Lung (tissue), 11 donors: ENCODE measurements at regions not wholly inside any gene's neighbourhood (a gene's known extent, or its start where the extent isn't known, plus 50 kb on each side); places are given as distances from the start of the nearest gene placed in this dataset.
"Not testable (repeated sequence)": the region's sequence is repeated elsewhere in the genome, so short reads cannot be mapped to it uniquely, and the experiment has no call there.

ENCODE experiments used
- ATAC-seq: fragments of 200-7000 bp; cut with Tn5 transposase; one replicate; pipeline ENCODE4 v1.9.1; 2020; ENCODE audit warnings: moderate number of reproducible peaks; ENCODE audit not compliant: insufficient read depth, low FRiP score
- DNase-seq, 3 donors: peaks; one replicate each; pipeline ENCODE4 v3.0.0-alpha.2; 2013 to 2017
- H3K27ac ChIP-seq, 2 donors: one replicate each; pipeline ENCODE4 v1.5.1; 2013; ENCODE audit warnings: mild to moderate bottlenecking in 2 of 2, moderate library complexity in 2 of 2, control low read depth in 1 of 2, inconsistent platforms in 1 of 2, low read depth in 1 of 2, low read length in 1 of 2
- H3K27me3 ChIP-seq, 3 donors: one replicate each; pipeline ENCODE4 v1.5.1; 2013; ENCODE audit warnings: low read length in 2 of 3; ENCODE audit not compliant: control insufficient read depth in 3 of 3, insufficient read depth in 3 of 3
- H3K36me3 ChIP-seq, 4 donors: one replicate each; pipeline ENCODE4 v1.5.1; 2013; ENCODE audit warnings: low read length in 4 of 4, mild to moderate bottlenecking in 1 of 4, moderate library complexity in 1 of 4; ENCODE audit not compliant: control insufficient read depth in 4 of 4, insufficient read depth in 4 of 4
- H3K4me1 ChIP-seq, 5 donors: one replicate each; pipeline ENCODE4 v1.5.1; 2013; ENCODE audit warnings: low read length in 5 of 5, mild to moderate bottlenecking in 2 of 5, moderate library complexity in 1 of 5; ENCODE audit not compliant: control insufficient read depth in 5 of 5, insufficient read depth in 5 of 5
- H3K4me3 ChIP-seq: one replicate; pipeline ENCODE4 v1.5.1; 2013; ENCODE audit warnings: mild to moderate bottlenecking, control low read depth, moderate library complexity
- H3K9ac ChIP-seq, 2 donors: one replicate each; pipeline ENCODE4 v1.5.1; 2013; ENCODE audit warnings: low read length in 2 of 2, control low read depth in 1 of 2; ENCODE audit not compliant: insufficient read depth in 1 of 2
- H3K9me3 ChIP-seq, 4 donors: one replicate each; pipeline ENCODE4 v1.5.1; 2013; ENCODE audit warnings: low read length in 3 of 4, mild to moderate bottlenecking in 1 of 4, moderate library complexity in 1 of 4; ENCODE audit not compliant: control insufficient read depth in 4 of 4, insufficient read depth in 3 of 4
- WGBS, 2 donors: extraction: QIAGEN DNeasy Blood & Tissue Kit; methylation state at CpG; one replicate each; pipeline ENCODE4 v1.1.7; 2013; 5-methylcytosine and 5-hydroxymethylcytosine counted together
- TF ChIP-seq, protein P1 (sequence below): IDR thresholded peaks from 2 replicates; pipeline ENCODE4 v1.5.1; 2012; ENCODE audit warnings: mild to moderate bottlenecking; ENCODE audit errors: control extremely low read depth, extremely low read depth
- donor health status: control.
- donor health status: control.
- donor health status: Bipolar disorder and iron deficiency.
- donor health status: healthy.
- donor health status: DM: yes; HTN: yes; CAD: no.

GRCh38 chr18:4705894-4706293 is 250.8 kb upstream of the DLGAP1 start:
- H3K4me3 ChIP-seq: no peak overlapping the region
- no peaks in the 10 kb centered on the region for H3K4me1 ChIP-seq
- no peak overlapping the region for H3K27ac ChIP-seq
- TF ChIP-seq, protein P1, sequence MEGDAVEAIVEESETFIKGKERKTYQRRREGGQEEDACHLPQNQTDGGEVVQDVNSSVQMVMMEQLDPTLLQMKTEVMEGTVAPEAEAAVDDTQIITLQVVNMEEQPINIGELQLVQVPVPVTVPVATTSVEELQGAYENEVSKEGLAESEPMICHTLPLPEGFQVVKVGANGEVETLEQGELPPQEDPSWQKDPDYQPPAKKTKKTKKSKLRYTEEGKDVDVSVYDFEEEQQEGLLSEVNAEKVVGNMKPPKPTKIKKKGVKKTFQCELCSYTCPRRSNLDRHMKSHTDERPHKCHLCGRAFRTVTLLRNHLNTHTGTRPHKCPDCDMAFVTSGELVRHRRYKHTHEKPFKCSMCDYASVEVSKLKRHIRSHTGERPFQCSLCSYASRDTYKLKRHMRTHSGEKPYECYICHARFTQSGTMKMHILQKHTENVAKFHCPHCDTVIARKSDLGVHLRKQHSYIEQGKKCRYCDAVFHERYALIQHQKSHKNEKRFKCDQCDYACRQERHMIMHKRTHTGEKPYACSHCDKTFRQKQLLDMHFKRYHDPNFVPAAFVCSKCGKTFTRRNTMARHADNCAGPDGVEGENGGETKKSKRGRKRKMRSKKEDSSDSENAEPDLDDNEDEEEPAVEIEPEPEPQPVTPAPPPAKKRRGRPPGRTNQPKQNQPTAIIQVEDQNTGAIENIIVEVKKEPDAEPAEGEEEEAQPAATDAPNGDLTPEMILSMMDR: no peak
- ATAC-seq: no peak
- WGBS, 2 donors: 78 to 81% methylated on average over 1 of the region's 1 CpG
- no peaks in the 10 kb centered on the region for H3K36me3 ChIP-seq
- no peaks in the 10 kb centered on the region for H3K27me3 ChIP-seq
- H3K9me3 ChIP-seq: no peaks in the 10 kb centered on the region
- no peak overlapping the region for H3K9ac ChIP-seq
- no peak for DNase-seq

DNA sequence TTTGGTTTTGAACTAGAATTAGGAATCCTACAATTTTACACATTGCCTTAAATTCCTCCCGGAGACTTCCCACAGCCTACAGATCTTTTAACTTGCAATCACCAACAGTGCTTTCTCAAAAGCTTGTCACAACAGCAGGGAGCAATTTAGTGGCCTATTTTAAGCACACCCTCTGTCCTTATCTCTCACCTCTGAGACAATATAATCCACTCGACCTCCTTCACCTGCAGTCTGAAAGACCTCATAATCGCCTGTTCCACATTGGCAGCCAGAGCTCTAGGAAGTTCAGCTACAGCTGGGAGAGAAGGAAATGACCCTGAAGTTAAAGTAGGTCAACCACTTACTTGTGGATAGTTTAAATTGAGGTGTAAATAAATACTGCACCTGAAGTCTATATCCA is 249.7 kb upstream of the DLGAP1 start:
- TF ChIP-seq, protein P1: no peak
- Histone ChIP-seq H3K4me1 (no peaks in the 10 kb centered on the region), H3K27ac (no peak overlapping the region), H3K36me3 (no peaks in the 10 kb centered on the region), H3K9me3 (no peaks in the 10 kb centered on the region), H3K27me3 (no peaks in the 10 kb centered on the region), H3K4me3 (no peak overlapping the region), H3K9ac (no peak overlapping the region)
- DNase-seq (no peak), ATAC-seq (no peak)
- WGBS, 2 donors: 31 to 33% methylated on average over 3 of the region's 3 CpGs

DNA sequence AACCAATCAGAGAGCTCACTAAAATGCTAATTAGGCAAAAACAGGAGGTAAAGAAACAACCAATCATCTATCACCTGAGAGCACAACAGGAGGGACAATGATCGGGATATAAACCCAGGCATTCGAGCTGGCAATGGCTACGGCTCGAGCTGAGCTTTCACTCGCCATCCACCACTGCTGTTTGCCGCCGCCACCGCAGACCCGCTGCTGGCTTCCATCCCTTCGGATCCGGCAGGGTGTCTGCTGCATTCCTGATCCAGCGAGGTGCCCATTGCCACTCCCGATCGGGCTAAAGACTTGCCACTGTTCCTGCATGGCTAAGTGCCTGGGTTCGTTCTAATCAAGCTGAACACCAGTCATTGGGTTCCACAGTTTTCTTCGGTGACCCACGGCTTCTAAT is 236.7 kb upstream of the DLGAP1 start:
- Histone ChIP-seq H3K36me3 (no peaks in the 10 kb centered on the region), H3K4me1 (no peaks in the 10 kb centered on the region), H3K9ac (no peak overlapping the region), H3K27ac (no peak overlapping the region), H3K4me3 (no peak overlapping the region), H3K27me3 (no peaks in the 10 kb centered on the region), H3K9me3 (peaks cover 0 to 8% (median 3%) of the 10 kb centered on the region in 4 donors)
- DNase-seq: no peak
- WGBS, 2 donors: 88 to 95% methylated on average over 17 of the region's 17 CpGs
- no peak for ATAC-seq
- TF ChIP-seq, protein P1: no peak

GRCh38 chr18:4678685-4679084 is 223.6 kb upstream of the DLGAP1 start:
- 93% methylated on average over 5 of the region's 5 CpGs for WGBS, 2 donors
- H3K27ac ChIP-seq, H3K4me3 ChIP-seq, DNase-seq, H3K9ac ChIP-seq, H3K9me3 ChIP-seq, ATAC-seq, H3K4me1 ChIP-seq, H3K36me3 ChIP-seq, H3K27me3 ChIP-seq: not testable (repeated sequence)
